GM23338 (cell line): ENCODE measurements at regions not wholly inside any gene's neighbourhood (a gene's known extent, or its start where the extent isn't known, plus 50 kb on each side); places are given as distances from the start of the nearest gene placed in this dataset.
"Not testable (repeated sequence)": the region's sequence is repeated elsewhere in the genome, so short reads cannot be mapped to it uniquely, and the experiment has no call there.

ENCODE experiments used
- EZH2 ChIP-seq: fragments of 200-600 bp; sonication (generic); IDR thresholded peaks from one replicate; pipeline ENCODE4 v1.8.0; 2017; ENCODE audit warnings: antibody characterized with exemption, mild to moderate bottlenecking, low read depth; ENCODE audit not compliant: unreplicated experiment
- EZH2phosphoT487 ChIP-seq: fragments of 200-600 bp; sonication (generic); IDR thresholded peaks from one replicate; pipeline ENCODE4 v1.8.1; 2018; ENCODE audit warnings: antibody characterized with exemption; ENCODE audit not compliant: unreplicated experiment
- POLR2AphosphoS5 ChIP-seq: IDR thresholded peaks from 2 replicates; pipeline ENCODE4 v1.6.1; 2016; ENCODE audit warnings: antibody characterized with exemption, low read depth
- ZNF114 ChIP-seq: fragments of 250-450 bp; sonication (Bioruptor Pico); IDR thresholded peaks from 2 replicates; pipeline ENCODE4 v1.5.0; 2020; ENCODE audit warnings: mild to moderate bottlenecking, moderate library complexity
- TF ChIP-seq, protein P1 (sequence below), 2 experiments: fragments of 200-600 bp in 1 of 2; sonication (generic) in 1 of 2; conservative IDR thresholded peaks; 2 replicates each; pipeline versions ENCODE4 v1.5.1 to v1.6.1; 2016 to 2017; ENCODE audit warnings: antibody characterized with exemption in 2 of 2, low read depth in 2 of 2, mild to moderate bottlenecking in 2 of 2, moderate library complexity in 1 of 2
- TF ChIP-seq, protein P2 (sequence below): fragments of 250-450 bp; sonication (Bioruptor Pico); IDR thresholded peaks from 2 replicates; pipeline ENCODE4 v1.5.0; 2020; ENCODE audit warnings: mild to moderate bottlenecking, moderate library complexity
- TF ChIP-seq, protein P3 (sequence below): IDR thresholded peaks from one replicate; pipeline ENCODE4 v1.6.1; 2018; ENCODE audit warnings: antibody characterized with exemption; ENCODE audit not compliant: unreplicated experiment

DNA sequence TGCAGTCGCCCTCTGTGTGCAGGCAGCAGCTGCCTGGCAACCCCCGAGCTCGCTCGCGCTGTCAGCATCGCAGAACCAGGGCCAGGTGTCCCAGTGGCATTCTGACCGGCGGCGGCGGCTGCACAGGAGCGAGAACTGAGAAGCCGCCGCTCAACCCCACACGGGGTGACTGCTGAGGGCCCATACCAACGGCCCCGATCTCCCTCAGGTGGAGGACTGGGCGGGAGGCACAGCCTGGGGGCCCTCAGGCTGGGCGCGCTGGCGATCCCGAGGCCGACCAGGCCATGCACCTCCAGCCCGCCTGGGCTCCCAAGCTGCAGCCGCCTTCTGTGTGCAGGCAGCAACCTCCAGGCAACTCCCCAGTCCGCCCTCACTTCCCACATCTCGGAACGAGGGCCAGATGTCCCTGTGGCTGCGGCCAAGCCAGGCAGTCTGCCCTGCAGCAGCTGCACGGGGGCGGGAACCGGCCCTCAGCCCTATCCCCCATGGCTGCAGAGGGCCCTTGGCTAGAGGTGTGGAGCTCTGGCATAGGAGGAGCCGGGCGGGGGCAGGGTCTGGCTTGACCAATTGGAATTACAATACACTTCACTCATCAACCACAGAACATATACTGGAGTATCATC, 1503.1 kb downstream of the FOXD4L5 start:
- TF ChIP-seq POLR2AphosphoS5; EZH2phosphoT487; EZH2; ZNF114 (CRISPR knock-in tag): not testable (repeated sequence)
- TF ChIP-seq, protein P1, sequence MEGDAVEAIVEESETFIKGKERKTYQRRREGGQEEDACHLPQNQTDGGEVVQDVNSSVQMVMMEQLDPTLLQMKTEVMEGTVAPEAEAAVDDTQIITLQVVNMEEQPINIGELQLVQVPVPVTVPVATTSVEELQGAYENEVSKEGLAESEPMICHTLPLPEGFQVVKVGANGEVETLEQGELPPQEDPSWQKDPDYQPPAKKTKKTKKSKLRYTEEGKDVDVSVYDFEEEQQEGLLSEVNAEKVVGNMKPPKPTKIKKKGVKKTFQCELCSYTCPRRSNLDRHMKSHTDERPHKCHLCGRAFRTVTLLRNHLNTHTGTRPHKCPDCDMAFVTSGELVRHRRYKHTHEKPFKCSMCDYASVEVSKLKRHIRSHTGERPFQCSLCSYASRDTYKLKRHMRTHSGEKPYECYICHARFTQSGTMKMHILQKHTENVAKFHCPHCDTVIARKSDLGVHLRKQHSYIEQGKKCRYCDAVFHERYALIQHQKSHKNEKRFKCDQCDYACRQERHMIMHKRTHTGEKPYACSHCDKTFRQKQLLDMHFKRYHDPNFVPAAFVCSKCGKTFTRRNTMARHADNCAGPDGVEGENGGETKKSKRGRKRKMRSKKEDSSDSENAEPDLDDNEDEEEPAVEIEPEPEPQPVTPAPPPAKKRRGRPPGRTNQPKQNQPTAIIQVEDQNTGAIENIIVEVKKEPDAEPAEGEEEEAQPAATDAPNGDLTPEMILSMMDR (conservative IDR thresholded peaks at IDR 0.05; ENCODE audit: low read depth in 2 of 2) = not testable (repeated sequence)
- TF ChIP-seq, protein P2, sequence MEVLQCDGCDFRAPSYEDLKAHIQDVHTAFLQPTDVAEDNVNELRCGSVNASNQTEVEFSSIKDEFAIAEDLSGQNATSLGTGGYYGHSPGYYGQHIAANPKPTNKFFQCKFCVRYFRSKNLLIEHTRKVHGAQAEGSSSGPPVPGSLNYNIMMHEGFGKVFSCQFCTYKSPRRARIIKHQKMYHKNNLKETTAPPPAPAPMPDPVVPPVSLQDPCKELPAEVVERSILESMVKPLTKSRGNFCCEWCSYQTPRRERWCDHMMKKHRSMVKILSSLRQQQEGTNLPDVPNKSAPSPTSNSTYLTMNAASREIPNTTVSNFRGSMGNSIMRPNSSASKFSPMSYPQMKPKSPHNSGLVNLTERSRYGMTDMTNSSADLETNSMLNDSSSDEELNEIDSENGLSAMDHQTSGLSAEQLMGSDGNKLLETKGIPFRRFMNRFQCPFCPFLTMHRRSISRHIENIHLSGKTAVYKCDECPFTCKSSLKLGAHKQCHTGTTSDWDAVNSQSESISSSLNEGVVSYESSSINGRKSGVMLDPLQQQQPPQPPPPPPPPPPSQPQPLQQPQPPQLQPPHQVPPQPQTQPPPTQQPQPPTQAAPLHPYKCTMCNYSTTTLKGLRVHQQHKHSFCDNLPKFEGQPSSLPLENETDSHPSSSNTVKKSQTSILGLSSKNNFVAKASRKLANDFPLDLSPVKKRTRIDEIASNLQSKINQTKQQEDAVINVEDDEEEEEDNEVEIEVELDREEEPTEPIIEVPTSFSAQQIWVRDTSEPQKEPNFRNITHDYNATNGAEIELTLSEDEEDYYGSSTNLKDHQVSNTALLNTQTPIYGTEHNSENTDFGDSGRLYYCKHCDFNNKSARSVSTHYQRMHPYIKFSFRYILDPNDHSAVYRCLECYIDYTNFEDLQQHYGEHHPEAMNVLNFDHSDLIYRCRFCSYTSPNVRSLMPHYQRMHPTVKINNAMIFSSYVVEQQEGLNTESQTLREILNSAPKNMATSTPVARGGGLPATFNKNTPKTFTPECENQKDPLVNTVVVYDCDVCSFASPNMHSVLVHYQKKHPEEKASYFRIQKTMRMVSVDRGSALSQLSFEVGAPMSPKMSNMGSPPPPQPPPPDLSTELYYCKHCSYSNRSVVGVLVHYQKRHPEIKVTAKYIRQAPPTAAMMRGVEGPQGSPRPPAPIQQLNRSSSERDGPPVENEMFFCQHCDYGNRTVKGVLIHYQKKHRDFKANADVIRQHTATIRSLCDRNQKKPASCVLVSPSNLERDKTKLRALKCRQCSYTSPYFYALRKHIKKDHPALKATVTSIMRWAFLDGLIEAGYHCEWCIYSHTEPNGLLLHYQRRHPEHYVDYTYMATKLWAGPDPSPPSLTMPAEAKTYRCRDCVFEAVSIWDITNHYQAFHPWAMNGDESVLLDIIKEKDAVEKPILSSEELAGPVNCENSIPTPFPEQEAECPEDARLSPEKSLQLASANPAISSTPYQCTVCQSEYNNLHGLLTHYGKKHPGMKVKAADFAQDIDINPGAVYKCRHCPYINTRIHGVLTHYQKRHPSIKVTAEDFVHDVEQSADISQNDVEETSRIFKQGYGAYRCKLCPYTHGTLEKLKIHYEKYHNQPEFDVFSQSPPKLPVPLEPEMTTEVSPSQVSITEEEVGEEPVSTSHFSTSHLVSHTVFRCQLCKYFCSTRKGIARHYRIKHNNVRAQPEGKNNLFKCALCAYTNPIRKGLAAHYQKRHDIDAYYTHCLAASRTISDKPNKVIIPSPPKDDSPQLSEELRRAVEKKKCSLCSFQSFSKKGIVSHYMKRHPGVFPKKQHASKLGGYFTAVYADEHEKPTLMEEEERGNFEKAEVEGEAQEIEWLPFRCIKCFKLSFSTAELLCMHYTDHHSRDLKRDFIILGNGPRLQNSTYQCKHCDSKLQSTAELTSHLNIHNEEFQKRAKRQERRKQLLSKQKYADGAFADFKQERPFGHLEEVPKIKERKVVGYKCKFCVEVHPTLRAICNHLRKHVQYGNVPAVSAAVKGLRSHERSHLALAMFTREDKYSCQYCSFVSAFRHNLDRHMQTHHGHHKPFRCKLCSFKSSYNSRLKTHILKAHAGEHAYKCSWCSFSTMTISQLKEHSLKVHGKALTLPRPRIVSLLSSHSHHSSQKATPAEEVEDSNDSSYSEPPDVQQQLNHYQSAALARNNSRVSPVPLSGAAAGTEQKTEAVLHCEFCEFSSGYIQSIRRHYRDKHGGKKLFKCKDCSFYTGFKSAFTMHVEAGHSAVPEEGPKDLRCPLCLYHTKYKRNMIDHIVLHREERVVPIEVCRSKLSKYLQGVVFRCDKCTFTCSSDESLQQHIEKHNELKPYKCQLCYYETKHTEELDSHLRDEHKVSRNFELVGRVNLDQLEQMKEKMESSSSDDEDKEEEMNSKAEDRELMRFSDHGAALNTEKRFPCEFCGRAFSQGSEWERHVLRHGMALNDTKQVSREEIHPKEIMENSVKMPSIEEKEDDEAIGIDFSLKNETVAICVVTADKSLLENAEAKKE (CRISPR knock-in tag) = not testable (repeated sequence)
- TF ChIP-seq, protein P3, sequence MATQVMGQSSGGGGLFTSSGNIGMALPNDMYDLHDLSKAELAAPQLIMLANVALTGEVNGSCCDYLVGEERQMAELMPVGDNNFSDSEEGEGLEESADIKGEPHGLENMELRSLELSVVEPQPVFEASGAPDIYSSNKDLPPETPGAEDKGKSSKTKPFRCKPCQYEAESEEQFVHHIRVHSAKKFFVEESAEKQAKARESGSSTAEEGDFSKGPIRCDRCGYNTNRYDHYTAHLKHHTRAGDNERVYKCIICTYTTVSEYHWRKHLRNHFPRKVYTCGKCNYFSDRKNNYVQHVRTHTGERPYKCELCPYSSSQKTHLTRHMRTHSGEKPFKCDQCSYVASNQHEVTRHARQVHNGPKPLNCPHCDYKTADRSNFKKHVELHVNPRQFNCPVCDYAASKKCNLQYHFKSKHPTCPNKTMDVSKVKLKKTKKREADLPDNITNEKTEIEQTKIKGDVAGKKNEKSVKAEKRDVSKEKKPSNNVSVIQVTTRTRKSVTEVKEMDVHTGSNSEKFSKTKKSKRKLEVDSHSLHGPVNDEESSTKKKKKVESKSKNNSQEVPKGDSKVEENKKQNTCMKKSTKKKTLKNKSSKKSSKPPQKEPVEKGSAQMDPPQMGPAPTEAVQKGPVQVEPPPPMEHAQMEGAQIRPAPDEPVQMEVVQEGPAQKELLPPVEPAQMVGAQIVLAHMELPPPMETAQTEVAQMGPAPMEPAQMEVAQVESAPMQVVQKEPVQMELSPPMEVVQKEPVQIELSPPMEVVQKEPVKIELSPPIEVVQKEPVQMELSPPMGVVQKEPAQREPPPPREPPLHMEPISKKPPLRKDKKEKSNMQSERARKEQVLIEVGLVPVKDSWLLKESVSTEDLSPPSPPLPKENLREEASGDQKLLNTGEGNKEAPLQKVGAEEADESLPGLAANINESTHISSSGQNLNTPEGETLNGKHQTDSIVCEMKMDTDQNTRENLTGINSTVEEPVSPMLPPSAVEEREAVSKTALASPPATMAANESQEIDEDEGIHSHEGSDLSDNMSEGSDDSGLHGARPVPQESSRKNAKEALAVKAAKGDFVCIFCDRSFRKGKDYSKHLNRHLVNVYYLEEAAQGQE = not testable (repeated sequence)
